PC-3 (cell line): ENCODE measurements at regions not wholly inside any gene's neighbourhood (a gene's known extent, or its start where the extent isn't known, plus 50 kb on each side); places are given as distances from the start of the nearest gene placed in this dataset.

Experiments used
- ATAC-seq: fragments of 200-7000 bp; cut with Tn5 transposase; 2 replicates; pipeline ENCODE4 v1.9.1; 2020; ENCODE audit warnings: mild to moderate bottlenecking, moderate library complexity
- BruUV-seq: library from RNA; stranded (reverse); fragments of 400-500 nt; replicated peaks from 2 replicates; lab custom pipeline; 2021; lab: Mats Ljungman, UMichigan
- CTCF ChIA-PET: fragments of 300-600 bp; sonication (Branson Sonifier 250); formaldehyde crosslinking; loops from one replicate; lab custom pipeline; 2022; ENCODE audit warnings: antibody characterized with exemption; lab: Charles Lee
- POLR2A ChIA-PET: fragments of 300-600 bp; sonication (Branson Sonifier 250); formaldehyde crosslinking; loops from one replicate; lab custom pipeline; 2022; ENCODE audit warnings: antibody characterized with exemption; ENCODE audit not compliant: unreplicated experiment; lab: Charles Lee
- DNase-seq: peaks from one replicate; pipeline ENCODE4 v3.0.0-alpha.2; 2015
- H2AFZ ChIP-seq: fragments of 300-600 bp; sonication (generic); 2 replicates; pipeline ENCODE4 v1.6.0; 2016; ENCODE audit warnings: antibody characterized with exemption, low read length
- H3F3A ChIP-seq: fragments of 300-600 bp; sonication (generic); one replicate; pipeline ENCODE4 v1.6.0; 2017; ENCODE audit warnings: antibody characterized with exemption, low read length, control low read depth, mild to moderate bottlenecking; ENCODE audit not compliant: unreplicated experiment
- H3K27ac ChIP-seq: fragments of 300-600 bp; sonication (generic); 2 replicates; pipeline ENCODE4 v1.5.1; 2016; ENCODE audit warnings: mild to moderate bottlenecking, low read length
- H3K27me3 ChIP-seq: fragments of 300-600 bp; sonication (generic); 2 replicates; pipeline ENCODE4 v1.6.1; 2016; ENCODE audit warnings: low read length, mixed read lengths
- H3K36me3 ChIP-seq: fragments of 300-600 bp; sonication (generic); 2 replicates; pipeline ENCODE4 v1.6.1; 2016; ENCODE audit warnings: low read depth, mixed run types, low read length, mixed read lengths
- H3K4me1 ChIP-seq: fragments of 300-600 bp; sonication (generic); 2 replicates; pipeline ENCODE4 v1.5.1; 2016; ENCODE audit warnings: low read length; ENCODE audit not compliant: insufficient read depth
- H3K4me2 ChIP-seq: fragments of 300-600 bp; sonication (generic); 2 replicates; pipeline ENCODE4 v1.6.0; 2016; ENCODE audit warnings: low read length
- H3K4me3 ChIP-seq: fragments of 300-600 bp; sonication (generic); 2 replicates; pipeline ENCODE4 v1.5.1; 2016; ENCODE audit warnings: mild to moderate bottlenecking, low read length, mixed read lengths
- H3K79me2 ChIP-seq: fragments of 300-600 bp; sonication (generic); 2 replicates; pipeline ENCODE4 v1.6.1; 2017; ENCODE audit warnings: low read length, mixed read lengths
- H3K9ac ChIP-seq: fragments of 300-600 bp; sonication (generic); 2 replicates; pipeline ENCODE4 v1.6.0; 2016; ENCODE audit warnings: mild to moderate bottlenecking, low read length
- H3K9me2 ChIP-seq: fragments of 300-600 bp; sonication (generic); replicated peaks from 2 replicates; pipeline ENCODE4 v1.6.1; 2016; ENCODE audit warnings: mixed run types, low read length, mixed read lengths
- H3K9me3 ChIP-seq: fragments of 300-600 bp; sonication (generic); 2 replicates; pipeline ENCODE4 v1.6.1; 2016; ENCODE audit warnings: low read length, mixed read lengths
- H4K20me1 ChIP-seq: fragments of 300-600 bp; sonication (generic); 2 replicates; pipeline ENCODE4 v1.6.1; 2016; ENCODE audit warnings: low read length, mixed read lengths
- EZH2 ChIP-seq: fragments of 300-600 bp; sonication (generic); IDR thresholded peaks from one replicate; pipeline ENCODE4 v1.6.1; 2017; ENCODE audit warnings: antibody characterized with exemption, mild to moderate bottlenecking, low read length; ENCODE audit not compliant: unreplicated experiment
- EZH2phosphoT487 ChIP-seq: fragments of 300-600 bp; sonication (generic); IDR thresholded peaks from 2 replicates; pipeline ENCODE4 v1.6.1; 2018; ENCODE audit warnings: mild to moderate bottlenecking, antibody characterized with exemption, low read length, borderline replicate concordance
- intact Hi-C: fragments of 100-400 bp; cut with micrococcal nuclease; formaldehyde crosslinking; loops from 2 replicates; pipeline ENCODE4 v1.9.0; 2023
- TF ChIP-seq, protein P1 (sequence below): fragments of 300-600 bp; sonication (generic); conservative IDR thresholded peaks from 2 replicates; pipeline ENCODE4 v1.5.1; 2017; ENCODE audit warnings: antibody characterized with exemption, low read depth, mild to moderate bottlenecking, low read length

DNA sequence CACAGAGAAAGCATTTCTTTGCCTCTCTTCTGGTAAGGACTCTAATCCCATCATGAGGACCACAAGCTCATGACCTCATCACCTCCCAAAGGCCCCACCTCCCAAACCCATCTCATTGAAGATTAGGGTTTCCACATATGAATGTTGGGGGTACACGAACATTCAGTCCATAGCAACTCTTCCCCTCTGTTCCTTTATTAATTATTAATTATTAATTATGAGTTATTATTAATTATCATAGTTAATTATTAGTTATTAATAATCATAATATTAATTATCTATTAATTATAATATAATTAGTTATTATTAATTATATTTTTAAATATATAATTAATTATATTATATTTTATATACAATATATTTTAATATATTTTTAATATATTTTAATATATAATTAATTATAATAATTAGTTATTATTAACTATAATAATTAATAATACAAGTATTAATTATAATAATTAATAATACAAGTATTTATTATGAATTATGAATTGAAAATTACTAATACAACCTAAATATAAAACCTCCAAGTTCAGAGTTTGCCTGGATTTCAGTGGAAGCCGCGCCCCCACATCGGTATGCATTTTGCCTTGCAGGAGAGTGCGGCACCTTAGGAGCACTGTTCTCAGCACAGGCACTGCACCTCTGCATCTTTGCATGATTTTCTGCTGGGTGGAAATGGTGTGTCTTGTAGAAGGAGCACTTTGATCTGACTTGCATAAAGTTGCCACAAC is 128.0 kb upstream of the FGF3 start:
- peak overlapping the region; percentile 97 for H3K27ac ChIP-seq
- TF ChIP-seq, protein P1, sequence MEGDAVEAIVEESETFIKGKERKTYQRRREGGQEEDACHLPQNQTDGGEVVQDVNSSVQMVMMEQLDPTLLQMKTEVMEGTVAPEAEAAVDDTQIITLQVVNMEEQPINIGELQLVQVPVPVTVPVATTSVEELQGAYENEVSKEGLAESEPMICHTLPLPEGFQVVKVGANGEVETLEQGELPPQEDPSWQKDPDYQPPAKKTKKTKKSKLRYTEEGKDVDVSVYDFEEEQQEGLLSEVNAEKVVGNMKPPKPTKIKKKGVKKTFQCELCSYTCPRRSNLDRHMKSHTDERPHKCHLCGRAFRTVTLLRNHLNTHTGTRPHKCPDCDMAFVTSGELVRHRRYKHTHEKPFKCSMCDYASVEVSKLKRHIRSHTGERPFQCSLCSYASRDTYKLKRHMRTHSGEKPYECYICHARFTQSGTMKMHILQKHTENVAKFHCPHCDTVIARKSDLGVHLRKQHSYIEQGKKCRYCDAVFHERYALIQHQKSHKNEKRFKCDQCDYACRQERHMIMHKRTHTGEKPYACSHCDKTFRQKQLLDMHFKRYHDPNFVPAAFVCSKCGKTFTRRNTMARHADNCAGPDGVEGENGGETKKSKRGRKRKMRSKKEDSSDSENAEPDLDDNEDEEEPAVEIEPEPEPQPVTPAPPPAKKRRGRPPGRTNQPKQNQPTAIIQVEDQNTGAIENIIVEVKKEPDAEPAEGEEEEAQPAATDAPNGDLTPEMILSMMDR: no peak
- TF ChIP-seq EZH2 (no peak), EZH2phosphoT487 (no peak)
- ChIA-PET CTCF (no interaction called here), POLR2A (interaction anchor here (0.5 kb wide), 1 partner anchor 58 kb away, joined by 3 read pairs; no protein-coding TSS in a partner anchor)
- H3K79me2 ChIP-seq: peaks cover 10% of the 10 kb centered on the region
- peaks cover 5% of the 10 kb centered on the region for H3F3A ChIP-seq
- no peaks in the 10 kb centered on the region for H3K27me3 ChIP-seq
- H3K9me3 ChIP-seq: no peaks in the 10 kb centered on the region
- peaks cover 45% of the 10 kb centered on the region for H3K4me1 ChIP-seq
- intact Hi-C loops: loop anchor here (10.0 kb wide), 1 partner anchor 248 kb away; no protein-coding TSS in a partner anchor
- no peak overlapping the region for H2AFZ ChIP-seq
- BruUV-seq: no TSS peak
- H3K36me3 ChIP-seq: no peaks in the 10 kb centered on the region
- H3K4me2 ChIP-seq: peak overlapping the region; percentile 58
- H3K9me2 ChIP-seq: no peaks in the 10 kb centered on the region
- 0 out of 2 replicates have a peak overlapping the region, but pooled peaks have one; percentile 9 for H3K4me3 ChIP-seq
- DNase-seq: peak; percentile 30
- H4K20me1 ChIP-seq: no peaks in the 10 kb centered on the region
- peak overlapping the region; percentile 93 for H3K9ac ChIP-seq
- ATAC-seq: no peak

DNA sequence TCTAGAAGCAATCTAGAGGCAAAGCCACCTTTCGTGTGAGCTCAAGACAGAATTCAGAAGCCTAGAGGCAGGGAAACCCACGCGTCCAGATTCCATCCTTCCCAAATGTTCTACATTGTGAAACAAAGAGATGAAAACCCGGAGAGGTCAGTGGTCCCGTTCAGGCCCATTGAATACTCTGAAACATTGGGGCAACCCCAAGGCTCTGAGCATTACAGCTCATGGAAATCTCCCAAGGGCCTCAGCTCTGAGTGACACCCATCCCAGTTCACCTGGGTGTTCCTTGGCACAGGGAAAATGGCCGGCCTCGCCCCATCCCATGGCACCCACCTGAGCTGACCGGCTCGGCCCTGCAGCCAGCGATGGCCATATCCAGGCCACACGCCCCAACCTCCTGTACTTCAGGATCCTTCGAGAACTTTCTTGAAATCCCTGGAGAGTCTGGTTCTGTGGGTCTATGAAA is 128.6 kb upstream of the FGF3 start:
- no peak for DNase-seq
- Histone ChIP-seq H3K4me2 (peak overlapping the region; percentile 53), H3F3A (peaks cover 5% of the 10 kb centered on the region), H3K79me2 (peaks cover 10% of the 10 kb centered on the region), H3K9me2 (no peaks in the 10 kb centered on the region), H4K20me1 (no peaks in the 10 kb centered on the region), H2AFZ (0 out of 2 replicates have a peak overlapping the region, but pooled peaks have one; percentile 49), H3K9ac (peak overlapping the region; percentile 93), H3K4me3 (no peak overlapping the region), H3K9me3 (no peaks in the 10 kb centered on the region), H3K4me1 (peaks cover 45% of the 10 kb centered on the region), H3K27me3 (no peaks in the 10 kb centered on the region), H3K36me3 (no peaks in the 10 kb centered on the region), H3K27ac (peak overlapping the region; percentile 97)
- intact Hi-C loops: loop anchor here (2.0 to 10.0 kb wide), 3 partner anchors 33 to 247 kb away; no protein-coding TSS in a partner anchor
- no TSS peak for BruUV-seq
- TF ChIP-seq EZH2phosphoT487 (no peak), EZH2 (no peak)
- TF ChIP-seq, protein P1: no peak
- ATAC-seq: no peak
- ChIA-PET CTCF (no interaction called here), POLR2A (interaction anchor here (0.5 kb wide), 1 partner anchor 19 kb away, joined by 6 read pairs; no protein-coding TSS in a partner anchor)
